H9 (cell line): ENCODE measurements at regions not wholly inside any gene's neighbourhood (a gene's known extent, or its start where the extent isn't known, plus 50 kb on each side); places are given as distances from the start of the nearest gene placed in this dataset.
A peak's percentile ranks its signal among the peaks of the same experiment; 100 is the strongest.

Experiments used
- DNase-seq: peaks from one replicate; pipeline ENCODE4 v3.0.0-alpha.2; 2017
- H2AFZ ChIP-seq: one replicate; pipeline ENCODE4 v1.6.1; 2013; ENCODE audit warnings: mild to moderate bottlenecking, low read length, control low read depth, moderate library complexity
- H2AK5ac ChIP-seq: 2 replicates; pipeline ENCODE4 v1.6.1; 2013; ENCODE audit warnings: low read length, control low read depth, mixed read lengths; ENCODE audit not compliant: insufficient read length
- H2BK120ac ChIP-seq: one replicate; pipeline ENCODE4 v1.6.1; 2013; ENCODE audit warnings: low read depth, mild to moderate bottlenecking, low read length, control low read depth, inconsistent platforms; ENCODE audit not compliant: poor library complexity, severe bottlenecking
- H2BK12ac ChIP-seq: 2 replicates; pipeline ENCODE4 v1.6.1; 2013; ENCODE audit warnings: low read length, control low read depth, mixed read lengths, low read depth; ENCODE audit not compliant: insufficient read length
- H2BK15ac ChIP-seq: 2 replicates; pipeline ENCODE4 v1.6.1; 2013; ENCODE audit warnings: low read depth, low read length, control low read depth
- H2BK20ac ChIP-seq: one replicate; pipeline ENCODE4 v1.6.1; 2013; ENCODE audit warnings: low read depth, mild to moderate bottlenecking, low read length, control low read depth, inconsistent platforms; ENCODE audit not compliant: poor library complexity, severe bottlenecking
- H2BK5ac ChIP-seq: 2 replicates; pipeline ENCODE4 v1.6.1; 2013; ENCODE audit warnings: low read length, control low read depth, mixed read lengths; ENCODE audit not compliant: insufficient read length
- H3K14ac ChIP-seq: 2 replicates; pipeline ENCODE4 v1.6.1; 2013; ENCODE audit warnings: low read length, control low read depth; ENCODE audit not compliant: insufficient read depth
- H3K18ac ChIP-seq: 2 replicates; pipeline ENCODE4 v1.6.1; 2013; ENCODE audit warnings: low read depth, mild to moderate bottlenecking, mixed read lengths, low read length, control low read depth; ENCODE audit not compliant: insufficient read length
- H3K23ac ChIP-seq: 2 replicates; pipeline ENCODE4 v1.6.1; 2013; ENCODE audit warnings: low read length, control low read depth, mixed read lengths, low read depth; ENCODE audit not compliant: insufficient read length
- H3K23me2 ChIP-seq: 2 replicates; pipeline ENCODE4 v1.6.1; 2013; ENCODE audit warnings: low read depth, mild to moderate bottlenecking, mixed read lengths, low read length, control low read depth; ENCODE audit not compliant: insufficient read length, poor library complexity, severe bottlenecking
- H3K27ac ChIP-seq: 2 replicates; pipeline ENCODE4 v1.5.1; 2013; ENCODE audit warnings: low read length, control low read depth, mixed read lengths, low read depth; ENCODE audit not compliant: insufficient read length
- H3K27me3 ChIP-seq: 2 replicates; pipeline ENCODE4 v1.6.1; 2013; ENCODE audit warnings: low read length, control low read depth, inconsistent platforms; ENCODE audit not compliant: insufficient read depth
- H3K4ac ChIP-seq: 2 replicates; pipeline ENCODE4 v1.6.1; 2013; ENCODE audit warnings: low read depth, mild to moderate bottlenecking, control low read depth, inconsistent platforms, low read length, moderate library complexity
- H3K4me1 ChIP-seq: 2 replicates; pipeline ENCODE4 v1.6.1; 2013; ENCODE audit warnings: low read length, control low read depth, inconsistent platforms; ENCODE audit not compliant: insufficient read depth
- H3K4me2 ChIP-seq: 2 replicates; pipeline ENCODE4 v1.6.1; 2013; ENCODE audit warnings: low read length, control low read depth, mixed read lengths; ENCODE audit not compliant: insufficient read length, insufficient read depth
- H3K56ac ChIP-seq: 2 replicates; pipeline ENCODE4 v1.6.1; 2013; ENCODE audit warnings: low read depth, mild to moderate bottlenecking, mixed read lengths, low read length, control low read depth; ENCODE audit not compliant: insufficient read length
- H3K79me1 ChIP-seq: 2 replicates; pipeline ENCODE4 v1.6.1; 2013; ENCODE audit warnings: low read depth, mild to moderate bottlenecking, moderate library complexity, low read length, control low read depth, inconsistent platforms; ENCODE audit not compliant: insufficient read depth, poor library complexity, severe bottlenecking
- H3K79me2 ChIP-seq: 2 replicates; pipeline ENCODE4 v1.6.1; 2013; ENCODE audit warnings: low read length, control low read depth, inconsistent platforms; ENCODE audit not compliant: insufficient read depth
- H3K9ac ChIP-seq: 2 replicates; pipeline ENCODE4 v1.6.1; 2013; ENCODE audit warnings: low read length, control low read depth, mixed read lengths; ENCODE audit not compliant: insufficient read length; ENCODE audit errors: extremely low read depth
- H3K9me3 ChIP-seq: one replicate; pipeline ENCODE4 v1.6.1; 2013; ENCODE audit warnings: low read depth, low read length, inconsistent platforms; ENCODE audit not compliant: control insufficient read depth
- H3T11ph ChIP-seq: one replicate; pipeline ENCODE4 v1.6.1; 2013; ENCODE audit warnings: mild to moderate bottlenecking, low read length, control low read depth, inconsistent platforms
- H4K20me1 ChIP-seq: one replicate; pipeline ENCODE4 v1.6.1; 2013; ENCODE audit not compliant: control insufficient read depth, insufficient read length, insufficient read depth
- H4K5ac ChIP-seq: 2 replicates; pipeline ENCODE4 v1.6.1; 2013; ENCODE audit warnings: low read depth, mild to moderate bottlenecking, mixed read lengths, low read length, control low read depth; ENCODE audit not compliant: insufficient read length
- H4K8ac ChIP-seq: replicated peaks from 2 replicates; pipeline ENCODE4 v1.6.1; 2013; ENCODE audit warnings: low read length, control low read depth, mixed read lengths, low read depth; ENCODE audit not compliant: insufficient read length
- H4K91ac ChIP-seq: 2 replicates; pipeline ENCODE4 v1.6.1; 2013; ENCODE audit warnings: low read depth, mild to moderate bottlenecking, moderate library complexity, mixed read lengths, low read length, control low read depth; ENCODE audit not compliant: insufficient read length
- H3K27ac Mint-ChIP-seq, 3 experiments: 2 replicates in 2 of 3; 3 replicates in 1 of 3; pipeline ENCODE4 v1.8.0; 2020 to 2021; ENCODE audit warnings: mixed read lengths in 3 of 3, mild to moderate bottlenecking in 1 of 3, moderate library complexity in 1 of 3
- H3K27me3 Mint-ChIP-seq: 2 replicates; pipeline ENCODE4 v1.8.0; 2021; ENCODE audit warnings: low read depth, mild to moderate bottlenecking, moderate library complexity, mixed read lengths
- H3K36me3 Mint-ChIP-seq, 3 experiments: 2 replicates in 2 of 3; 3 replicates in 1 of 3; pipeline ENCODE4 v1.8.0; 2020 to 2021; ENCODE audit warnings: low read depth in 3 of 3, mixed read lengths in 3 of 3; ENCODE audit not compliant: insufficient read depth in 1 of 3
- H3K4me1 Mint-ChIP-seq, 2 experiments: 2 replicates each; pipeline ENCODE4 v1.8.0; 2020; ENCODE audit warnings: mixed read lengths in 2 of 2
- H3K4me3 Mint-ChIP-seq, 2 experiments: 2 replicates in 1 of 2; 3 replicates in 1 of 2; pipeline ENCODE4 v1.8.0; 2020 to 2021; ENCODE audit warnings: mild to moderate bottlenecking in 2 of 2, mixed read lengths in 2 of 2, moderate library complexity in 1 of 2
- H3K9me3 Mint-ChIP-seq, 2 experiments: 2 replicates in 1 of 2; 3 replicates in 1 of 2; pipeline ENCODE4 v1.8.0; 2020; ENCODE audit warnings: mild to moderate bottlenecking in 2 of 2, mixed read lengths in 2 of 2, moderate library complexity in 1 of 2
- WGBS: extraction: QIAGEN DNeasy Blood & Tissue Kit; methylation state at CpG from one replicate; pipeline ENCODE4 v1.1.7; 2013; ENCODE audit warnings: missing lambda C conversion rate, low lambda C conversion rate, mixed read lengths; ENCODE audit not compliant: insufficient read length; ENCODE audit errors: extremely low coverage; 5-methylcytosine and 5-hydroxymethylcytosine counted together
- TF ChIP-seq, protein P1 (sequence below): fragments of 200-600 bp; sonication (generic); conservative IDR thresholded peaks from 3 replicates; pipeline ENCODE4 v1.8.0; 2021; ENCODE audit warnings: antibody characterized with exemption, mild to moderate bottlenecking

- no peak overlapping the region for H4K8ac ChIP-seq
- no peaks in the 10 kb centered on the region for H3K4me1 ChIP-seq
- H4K20me1 ChIP-seq = no peaks in the 10 kb centered on the region
- peaks cover 15 to 16% of the 10 kb centered on the region in 2 experiments for H3K4me1 Mint-ChIP-seq
- H3K14ac ChIP-seq = no peak overlapping the region
- no peak overlapping the region for H3T11ph ChIP-seq
- H4K91ac ChIP-seq = no peak overlapping the region
- H3K9ac ChIP-seq = no peak overlapping the region
- no peak overlapping the region for H2BK12ac ChIP-seq
- H2AK5ac ChIP-seq = no peak overlapping the region
- H2BK120ac ChIP-seq = no peak overlapping the region
- no peak overlapping the region for H2BK15ac ChIP-seq
- no peak overlapping the region for H3K4me3 Mint-ChIP-seq
- H3K18ac ChIP-seq = no peak overlapping the region
- H3K9me3 Mint-ChIP-seq = no peaks in the 10 kb centered on the region
- no peak overlapping the region; a peak in 1 of 7 replicates for H3K27ac Mint-ChIP-seq
- no peak overlapping the region for H2BK20ac ChIP-seq
- no peak overlapping the region for H3K23ac ChIP-seq
- H3K4me2 ChIP-seq = no peak overlapping the region
- no peaks in the 10 kb centered on the region for H3K27me3 ChIP-seq
- no peak overlapping the region for H2BK5ac ChIP-seq
- no peaks in the 10 kb centered on the region for H3K23me2 ChIP-seq
- no peaks in the 10 kb centered on the region for H3K9me3 ChIP-seq
- no peak overlapping the region for H2AFZ ChIP-seq
- H3K79me2 ChIP-seq = no peaks in the 10 kb centered on the region
- no peak overlapping the region for H3K4ac ChIP-seq
- H3K56ac ChIP-seq = no peak overlapping the region
- H4K5ac ChIP-seq = no peak overlapping the region
- WGBS = no CpG with 5 or more reads among the region's 5 CpGs
- H3K27me3 Mint-ChIP-seq = no peaks in the 10 kb centered on the region
- H3K27ac ChIP-seq = no peak overlapping the region
- no peaks in the 10 kb centered on the region; a peak in 1 of 7 replicates for H3K36me3 Mint-ChIP-seq
- H3K79me1 ChIP-seq = no peaks in the 10 kb centered on the region
- no peak for DNase-seq
- TF ChIP-seq, protein P1, sequence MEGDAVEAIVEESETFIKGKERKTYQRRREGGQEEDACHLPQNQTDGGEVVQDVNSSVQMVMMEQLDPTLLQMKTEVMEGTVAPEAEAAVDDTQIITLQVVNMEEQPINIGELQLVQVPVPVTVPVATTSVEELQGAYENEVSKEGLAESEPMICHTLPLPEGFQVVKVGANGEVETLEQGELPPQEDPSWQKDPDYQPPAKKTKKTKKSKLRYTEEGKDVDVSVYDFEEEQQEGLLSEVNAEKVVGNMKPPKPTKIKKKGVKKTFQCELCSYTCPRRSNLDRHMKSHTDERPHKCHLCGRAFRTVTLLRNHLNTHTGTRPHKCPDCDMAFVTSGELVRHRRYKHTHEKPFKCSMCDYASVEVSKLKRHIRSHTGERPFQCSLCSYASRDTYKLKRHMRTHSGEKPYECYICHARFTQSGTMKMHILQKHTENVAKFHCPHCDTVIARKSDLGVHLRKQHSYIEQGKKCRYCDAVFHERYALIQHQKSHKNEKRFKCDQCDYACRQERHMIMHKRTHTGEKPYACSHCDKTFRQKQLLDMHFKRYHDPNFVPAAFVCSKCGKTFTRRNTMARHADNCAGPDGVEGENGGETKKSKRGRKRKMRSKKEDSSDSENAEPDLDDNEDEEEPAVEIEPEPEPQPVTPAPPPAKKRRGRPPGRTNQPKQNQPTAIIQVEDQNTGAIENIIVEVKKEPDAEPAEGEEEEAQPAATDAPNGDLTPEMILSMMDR = peak; percentile 54
Observed at GRCh38 chr4:11218692-11219091, 210.0 kb downstream of the HS3ST1 start.
